ENCODE measurements at regions not wholly inside any gene's neighbourhood (a gene's known extent, or its start where the extent isn't known, plus 50 kb on each side); places are given as distances from the start of the nearest gene placed in this dataset.
"Not testable (repeated sequence)": the region's sequence is repeated elsewhere in the genome, so short reads cannot be mapped to it uniquely, and the experiment has no call there.

- H3K9me3 Mint-ChIP-seq; H3K4me1 ChIP-seq (ENCODE audit: insufficient read depth); H3K27me3 ChIP-seq (ENCODE audit: insufficient read depth); H3K79me2 ChIP-seq (replicated peaks; ENCODE audit: insufficient read depth); H3K4me3 Mint-ChIP-seq; H3K4me2 ChIP-seq; H3K27ac ChIP-seq (ENCODE audit: low read depth); H2AFZ ChIP-seq; H3F3A ChIP-seq (replicated peaks; ENCODE audit: low read depth); H3K4me3 ChIP-seq; H3K27ac Mint-ChIP-seq; H3K4me1 Mint-ChIP-seq; H4K20me1 ChIP-seq (replicated peaks; ENCODE audit: insufficient read depth); H3K36me3 ChIP-seq (ENCODE audit: insufficient read depth); H3K36me3 Mint-ChIP-seq (ENCODE audit: low read depth); H3K27me3 Mint-ChIP-seq (ENCODE audit: insufficient read depth, low read depth, poor library complexity); DNase-seq (ENCODE audit: low spot score); H3K9me2 ChIP-seq (ENCODE audit: insufficient read depth); ATAC-seq: not testable (repeated sequence)
Observed at GRCh38 chr1:206285024-206285960, 82.0 kb downstream of the SRGAP2 start.

GRCh38 chr1:206287759-206288158 lies 84.4 kb downstream of the SRGAP2 start:
- H2AFZ ChIP-seq; H3F3A ChIP-seq (replicated peaks; ENCODE audit: low read depth); H3K4me1 Mint-ChIP-seq; H3K27me3 Mint-ChIP-seq (ENCODE audit: insufficient read depth, low read depth, poor library complexity); H3K27ac ChIP-seq (ENCODE audit: low read depth); ATAC-seq; H3K4me2 ChIP-seq; H4K20me1 ChIP-seq (replicated peaks; ENCODE audit: insufficient read depth); H3K4me1 ChIP-seq (ENCODE audit: insufficient read depth); H3K27ac Mint-ChIP-seq; DNase-seq (ENCODE audit: low spot score); H3K4me3 Mint-ChIP-seq; H3K79me2 ChIP-seq (replicated peaks; ENCODE audit: insufficient read depth); H3K9me2 ChIP-seq (ENCODE audit: insufficient read depth); H3K27me3 ChIP-seq (ENCODE audit: insufficient read depth); H3K9me3 Mint-ChIP-seq; H3K36me3 ChIP-seq (ENCODE audit: insufficient read depth); H3K4me3 ChIP-seq; H3K36me3 Mint-ChIP-seq (ENCODE audit: low read depth): not testable (repeated sequence)

- H3K4me1 Mint-ChIP-seq; H3K36me3 Mint-ChIP-seq (ENCODE audit: low read depth): not testable (repeated sequence)
Observed at GRCh38 chr1:206288453-206288852, 85.1 kb downstream of the SRGAP2 start.

GRCh38 chr1:206297145-206298031 lies 94.0 kb downstream of the SRGAP2 start:
- H3K27me3 ChIP-seq (ENCODE audit: insufficient read depth); H3K36me3 Mint-ChIP-seq (ENCODE audit: low read depth); H3K9me3 Mint-ChIP-seq; H3K9me2 ChIP-seq (ENCODE audit: insufficient read depth); H3K27ac ChIP-seq (ENCODE audit: low read depth); H3K27ac Mint-ChIP-seq; H2AFZ ChIP-seq; H3K36me3 ChIP-seq (ENCODE audit: insufficient read depth); H3K4me3 Mint-ChIP-seq; H3K4me2 ChIP-seq; DNase-seq (ENCODE audit: low spot score); H3F3A ChIP-seq (replicated peaks; ENCODE audit: low read depth); H3K4me3 ChIP-seq; H4K20me1 ChIP-seq (replicated peaks; ENCODE audit: insufficient read depth); H3K27me3 Mint-ChIP-seq (ENCODE audit: insufficient read depth, low read depth, poor library complexity); H3K4me1 ChIP-seq (ENCODE audit: insufficient read depth); H3K4me1 Mint-ChIP-seq; H3K79me2 ChIP-seq (replicated peaks; ENCODE audit: insufficient read depth): not testable (repeated sequence)
- peak; percentile 57 for ATAC-seq

More at GRCh38 chr1:206288453-206288852, 85.1 kb downstream of the SRGAP2 start:
- not testable (repeated sequence) for H3K27ac Mint-ChIP-seq; H4K20me1 ChIP-seq (replicated peaks; ENCODE audit: insufficient read depth); H3K79me2 ChIP-seq (replicated peaks; ENCODE audit: insufficient read depth); H3K4me2 ChIP-seq; ATAC-seq; H3K36me3 ChIP-seq (ENCODE audit: insufficient read depth); H2AFZ ChIP-seq; H3K27me3 ChIP-seq (ENCODE audit: insufficient read depth); H3K4me1 ChIP-seq (ENCODE audit: insufficient read depth); H3K4me3 Mint-ChIP-seq; H3K9me2 ChIP-seq (ENCODE audit: insufficient read depth); DNase-seq (ENCODE audit: low spot score); H3F3A ChIP-seq (replicated peaks; ENCODE audit: low read depth); H3K27me3 Mint-ChIP-seq (ENCODE audit: insufficient read depth, low read depth, poor library complexity); H3K9me3 Mint-ChIP-seq; H3K27ac ChIP-seq (ENCODE audit: low read depth); H3K4me3 ChIP-seq

- H3K27me3 Mint-ChIP-seq (ENCODE audit: insufficient read depth, low read depth, poor library complexity); H3K79me2 ChIP-seq (replicated peaks; ENCODE audit: insufficient read depth); H3K27ac ChIP-seq (ENCODE audit: low read depth); H3K36me3 Mint-ChIP-seq (ENCODE audit: low read depth); H3K4me3 Mint-ChIP-seq; H3K27ac Mint-ChIP-seq; DNase-seq (ENCODE audit: low spot score); H3K4me1 Mint-ChIP-seq; H2AFZ ChIP-seq; H3K9me2 ChIP-seq (ENCODE audit: insufficient read depth); ATAC-seq; H4K20me1 ChIP-seq (replicated peaks; ENCODE audit: insufficient read depth); H3K36me3 ChIP-seq (ENCODE audit: insufficient read depth); H3F3A ChIP-seq (replicated peaks; ENCODE audit: low read depth); H3K4me1 ChIP-seq (ENCODE audit: insufficient read depth); H3K27me3 ChIP-seq (ENCODE audit: insufficient read depth); H3K9me3 Mint-ChIP-seq; H3K4me3 ChIP-seq; H3K4me2 ChIP-seq: not testable (repeated sequence)
Observed at GRCh38 chr1:206298032-206298392, 94.7 kb downstream of the SRGAP2 start.

- not testable (repeated sequence) for H3K4me2 ChIP-seq; H3K27me3 ChIP-seq (ENCODE audit: insufficient read depth); H3K27ac Mint-ChIP-seq; H3K4me1 ChIP-seq (ENCODE audit: insufficient read depth); H3K36me3 Mint-ChIP-seq (ENCODE audit: low read depth); H3K36me3 ChIP-seq (ENCODE audit: insufficient read depth); H3K4me1 Mint-ChIP-seq; H3K9me3 Mint-ChIP-seq; H3F3A ChIP-seq (replicated peaks; ENCODE audit: low read depth); H3K79me2 ChIP-seq (replicated peaks; ENCODE audit: insufficient read depth); H3K27ac ChIP-seq (ENCODE audit: low read depth); H2AFZ ChIP-seq; H4K20me1 ChIP-seq (replicated peaks; ENCODE audit: insufficient read depth); H3K4me3 Mint-ChIP-seq; DNase-seq (ENCODE audit: low spot score); H3K27me3 Mint-ChIP-seq (ENCODE audit: insufficient read depth, low read depth, poor library complexity); H3K4me3 ChIP-seq; H3K9me2 ChIP-seq (ENCODE audit: insufficient read depth)
- ATAC-seq = peak; percentile 27; the same call in 2 of the 3 replicates
Observed at GRCh38 chr1:206299181-206299791, 95.9 kb downstream of the SRGAP2 start.

Data from GM23338 (cell line).